Mesenchymal stem cell (in vitro differentiated cells and primary cell): ENCODE measurements at regions not wholly inside any gene's neighbourhood (a gene's known extent, or its start where the extent isn't known, plus 50 kb on each side); places are given as distances from the start of the nearest gene placed in this dataset.

ENCODE experiments used
- DNase-seq: peaks from one replicate; pipeline ENCODE4 v3.0.0-alpha.2; 2013
- H2AFZ ChIP-seq: one replicate; pipeline ENCODE4 v1.6.1; 2013; ENCODE audit warnings: low read depth, mild to moderate bottlenecking, control low read depth, inconsistent platforms, low read length, moderate library complexity
- H2AK5ac ChIP-seq: 2 replicates; pipeline ENCODE4 v1.6.1; 2013; ENCODE audit warnings: low read length, moderate library complexity, mild to moderate bottlenecking, inconsistent platforms; ENCODE audit not compliant: severe bottlenecking
- H2BK120ac ChIP-seq: one replicate; pipeline ENCODE4 v1.6.1; 2013; ENCODE audit warnings: low read depth, mild to moderate bottlenecking, inconsistent platforms, low read length, moderate library complexity
- H2BK12ac ChIP-seq, 2 experiments: one replicate each; pipeline ENCODE4 v1.6.1; 2013; ENCODE audit warnings: inconsistent platforms in 2 of 2, low read length in 2 of 2, mild to moderate bottlenecking in 2 of 2, moderate library complexity in 2 of 2, control low read depth in 1 of 2
- H2BK15ac ChIP-seq: one replicate; pipeline ENCODE4 v1.6.1; 2013; ENCODE audit warnings: mild to moderate bottlenecking, low read depth, inconsistent platforms; ENCODE audit not compliant: poor library complexity, severe bottlenecking
- H2BK5ac ChIP-seq: 2 replicates; pipeline ENCODE4 v1.6.1; 2013; ENCODE audit warnings: low read depth, mild to moderate bottlenecking, low read length, control low read depth, inconsistent platforms; ENCODE audit not compliant: poor library complexity, severe bottlenecking
- H3K14ac ChIP-seq, 2 experiments: one replicate each; pipeline ENCODE4 v1.6.1; 2013; ENCODE audit warnings: inconsistent platforms in 2 of 2, low read length in 2 of 2, control low read depth in 1 of 2, mild to moderate bottlenecking in 1 of 2, moderate library complexity in 1 of 2
- H3K18ac ChIP-seq, 2 experiments: one replicate each; pipeline ENCODE4 v1.6.1; 2013; ENCODE audit warnings: inconsistent platforms in 2 of 2, low read length in 2 of 2, control low read depth in 1 of 2, low read depth in 1 of 2, mild to moderate bottlenecking in 1 of 2
- H3K23ac ChIP-seq, 2 experiments: one replicate each; pipeline ENCODE4 v1.6.1; 2013; ENCODE audit warnings: inconsistent platforms in 2 of 2, low read length in 2 of 2, mild to moderate bottlenecking in 2 of 2, moderate library complexity in 2 of 2, control low read depth in 1 of 2
- H3K27ac ChIP-seq: 2 replicates; pipeline ENCODE4 v1.5.1; 2013; ENCODE audit warnings: mild to moderate bottlenecking, moderate library complexity, low read length, control low read depth, inconsistent platforms; ENCODE audit not compliant: poor library complexity, severe bottlenecking
- H3K27me3 ChIP-seq, 2 experiments: 2 replicates each; pipeline versions ENCODE4 v1.6.1 to v1.7.0; 2013; ENCODE audit warnings: low read length in 2 of 2, mild to moderate bottlenecking in 2 of 2, moderate library complexity in 2 of 2, control low read depth in 1 of 2, inconsistent platforms in 1 of 2; ENCODE audit not compliant: control insufficient read depth in 1 of 2, insufficient read depth in 1 of 2
- H3K36me3 ChIP-seq, 2 experiments: 2 replicates each; pipeline versions ENCODE4 v1.6.1 to v1.7.0; 2013; ENCODE audit warnings: low read length in 2 of 2, control low read depth in 1 of 2, inconsistent platforms in 1 of 2, low read depth in 1 of 2, mild to moderate bottlenecking in 1 of 2; ENCODE audit not compliant: insufficient read depth in 2 of 2, control insufficient read depth in 1 of 2
- H3K4ac ChIP-seq, 2 experiments: one replicate each; pipeline ENCODE4 v1.6.1; 2013; ENCODE audit warnings: inconsistent platforms in 2 of 2, low read length in 2 of 2, mild to moderate bottlenecking in 2 of 2, moderate library complexity in 2 of 2, control low read depth in 1 of 2, low read depth in 1 of 2
- H3K4me1 ChIP-seq: 2 replicates; pipeline ENCODE4 v1.6.1; 2013; ENCODE audit warnings: low read depth, low read length, control low read depth; ENCODE audit not compliant: control insufficient read depth, insufficient read depth
- H3K4me2 ChIP-seq: 2 replicates; pipeline ENCODE4 v1.6.1; 2013; ENCODE audit warnings: low read length, mild to moderate bottlenecking, inconsistent platforms; ENCODE audit not compliant: poor library complexity, severe bottlenecking
- H3K4me3 ChIP-seq, 2 experiments: 2 replicates each; pipeline versions ENCODE4 v1.5.1 to v1.7.0; 2013; ENCODE audit warnings: low read length in 2 of 2, mild to moderate bottlenecking in 2 of 2, control low read depth in 1 of 2, low read depth in 1 of 2; ENCODE audit not compliant: insufficient read depth in 1 of 2
- H3K79me1 ChIP-seq: replicated peaks from 2 replicates; pipeline ENCODE4 v1.6.1; 2013; ENCODE audit warnings: mild to moderate bottlenecking, control low read depth, low read length, inconsistent platforms; ENCODE audit not compliant: poor library complexity, severe bottlenecking
- H3K9ac ChIP-seq: 2 replicates; pipeline ENCODE4 v1.7.0; 2013; ENCODE audit warnings: mild to moderate bottlenecking, low read length, moderate library complexity
- H3K9me3 ChIP-seq: 2 replicates; pipeline ENCODE4 v1.7.0; 2013; ENCODE audit warnings: mild to moderate bottlenecking, low read length; ENCODE audit not compliant: control insufficient read depth
- H4K8ac ChIP-seq: one replicate; pipeline ENCODE4 v1.6.1; 2013; ENCODE audit warnings: inconsistent platforms, mild to moderate bottlenecking, low read length, moderate library complexity
- H4K91ac ChIP-seq: one replicate; pipeline ENCODE4 v1.6.1; 2013; ENCODE audit warnings: mild to moderate bottlenecking, low read length, inconsistent platforms
- WGBS: methylation state at CpG from one replicate; pipeline ENCODE4 v1.1.7; 2013; ENCODE audit warnings: mixed read lengths; 5-methylcytosine and 5-hydroxymethylcytosine counted together

- whole genome bisulfite sequencing = 82% methylated on average over 2 of the region's 3 CpGs
- H3K14ac ChIP-seq = no peak overlapping the region
- peaks cover 2% of the 10 kb centered on the region for H3K4me1 ChIP-seq
- no peak overlapping the region for H2BK120ac ChIP-seq
- H2BK12ac ChIP-seq = no peak overlapping the region
- no peak overlapping the region for H3K9ac ChIP-seq
- H3K27me3 ChIP-seq = peaks cover 0 to 7% of the 10 kb centered on the region in 2 experiments
- H3K36me3 ChIP-seq = no peaks in the 10 kb centered on the region
- no peak overlapping the region for H3K23ac ChIP-seq
- H3K27ac ChIP-seq = no peak overlapping the region
- H3K79me1 ChIP-seq = no peaks in the 10 kb centered on the region
- H2BK15ac ChIP-seq = no peak overlapping the region
- H2AFZ ChIP-seq = no peak overlapping the region
- H4K91ac ChIP-seq = no peak overlapping the region
- no peak overlapping the region for H3K18ac ChIP-seq
- no peak overlapping the region for H3K4ac ChIP-seq
- no peak overlapping the region for H4K8ac ChIP-seq
- no peak overlapping the region for H2BK5ac ChIP-seq
- H2AK5ac ChIP-seq = no peak overlapping the region
- no peak for DNase-seq
- no peak overlapping the region for H3K4me3 ChIP-seq
- H3K4me2 ChIP-seq = no peak overlapping the region
- no peaks in the 10 kb centered on the region for H3K9me3 ChIP-seq
Measured at GRCh38 chr20:40488401-40488800, 200.6 kb downstream of the MAFB start.

- DNase-seq = no peak
- Histone ChIP-seq H3K9ac (no peak overlapping the region), H3K18ac (no peak overlapping the region), H2AFZ (no peak overlapping the region), H2BK15ac (no peak overlapping the region), H3K4me1 (peaks cover 2% of the 10 kb centered on the region), H3K4ac (no peak overlapping the region), H3K4me3 (no peak overlapping the region), H3K79me1 (no peaks in the 10 kb centered on the region), H3K36me3 (no peaks in the 10 kb centered on the region), H3K14ac (no peak overlapping the region), H2AK5ac (no peak overlapping the region), H3K23ac (no peak overlapping the region), H4K8ac (no peak overlapping the region), H3K27ac (no peak overlapping the region), H3K27me3 (no peaks in the 10 kb centered on the region), H4K91ac (no peak overlapping the region), H3K9me3 (no peaks in the 10 kb centered on the region), H3K4me2 (no peak overlapping the region), H2BK5ac (no peak overlapping the region), H2BK12ac (no peak overlapping the region), H2BK120ac (no peak overlapping the region)
- 79% methylated on average over 3 of the region's 3 CpGs for WGBS
Measured at GRCh38 chr20:40486297-40486696, 202.7 kb downstream of the MAFB start.

DNA sequence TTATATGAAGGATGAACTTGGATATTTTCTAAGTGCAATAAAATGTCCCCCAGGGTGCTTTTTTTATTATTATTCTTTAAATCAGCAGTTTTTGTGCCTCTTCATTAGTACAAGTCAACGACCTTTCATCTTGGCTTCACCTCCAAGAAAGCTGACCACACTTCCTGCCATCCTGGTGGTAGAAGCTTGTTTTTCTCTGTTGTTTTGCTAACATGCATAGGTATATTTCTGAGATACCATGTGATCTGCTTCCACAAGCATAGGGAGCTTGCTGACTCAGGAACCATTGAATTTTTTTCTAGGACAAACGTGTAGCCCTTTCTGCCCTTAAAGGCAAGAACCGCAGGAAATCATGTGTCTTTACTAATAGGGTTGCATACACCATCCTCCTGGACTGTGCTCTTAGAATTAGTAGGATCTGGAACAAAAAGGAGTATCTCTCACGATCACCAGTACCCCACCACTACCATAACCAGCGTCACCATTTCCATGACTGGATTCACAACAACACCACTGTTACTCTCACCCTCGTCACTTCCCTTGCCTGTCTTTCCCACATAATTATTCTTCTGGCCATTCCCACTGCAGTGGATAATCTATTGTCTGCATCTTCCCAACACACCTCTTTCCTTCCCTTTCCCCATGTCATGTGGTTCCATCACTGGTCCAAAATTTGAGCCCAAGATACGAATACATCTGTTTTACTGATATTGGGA, 207.1 kb downstream of the MAFB start:
- Histone ChIP-seq H2BK5ac (no peak overlapping the region), H2BK15ac (no peak overlapping the region), H3K27me3 (no peaks in the 10 kb centered on the region), H2BK12ac (no peak overlapping the region), H4K8ac (no peak overlapping the region), H3K4me2 (no peak overlapping the region), H3K4me1 (no peaks in the 10 kb centered on the region), H3K36me3 (no peaks in the 10 kb centered on the region), H2AFZ (no peak overlapping the region), H3K9ac (no peak overlapping the region), H3K27ac (no peak overlapping the region), H3K14ac (no peak overlapping the region), H4K91ac (no peak overlapping the region), H3K23ac (no peak overlapping the region), H3K4me3 (no peak overlapping the region), H2AK5ac (no peak overlapping the region), H2BK120ac (no peak overlapping the region), H3K18ac (no peak overlapping the region), H3K79me1 (no peaks in the 10 kb centered on the region), H3K4ac (no peak overlapping the region), H3K9me3 (no peaks in the 10 kb centered on the region)
- no peak for DNase-seq
- 91% methylated on average over 5 of the region's 7 CpGs for WGBS

GRCh38 chr20:40481337-40481736, 207.7 kb downstream of the MAFB start:
- no peaks in the 10 kb centered on the region for H3K9me3 ChIP-seq
- no peak overlapping the region for H2AFZ ChIP-seq
- no peak overlapping the region for H3K27ac ChIP-seq
- no peak overlapping the region for H2BK120ac ChIP-seq
- H3K79me1 ChIP-seq = no peaks in the 10 kb centered on the region
- H3K9ac ChIP-seq = no peak overlapping the region
- H3K4ac ChIP-seq = no peak overlapping the region
- H2BK5ac ChIP-seq = no peak overlapping the region
- no peak for DNase-seq
- no peak overlapping the region for H3K18ac ChIP-seq
- H3K27me3 ChIP-seq = no peaks in the 10 kb centered on the region
- no peak overlapping the region for H2BK15ac ChIP-seq
- H4K91ac ChIP-seq = no peak overlapping the region
- H3K4me1 ChIP-seq = no peaks in the 10 kb centered on the region
- H2AK5ac ChIP-seq = no peak overlapping the region
- H3K4me3 ChIP-seq = no peak overlapping the region
- no peak overlapping the region for H2BK12ac ChIP-seq
- no peaks in the 10 kb centered on the region for H3K36me3 ChIP-seq
- no peak overlapping the region for H3K23ac ChIP-seq
- H4K8ac ChIP-seq = no peak overlapping the region
- no peak overlapping the region for H3K14ac ChIP-seq
- no peak overlapping the region for H3K4me2 ChIP-seq
